ENCODE measurements at regions not wholly inside any gene's neighbourhood (a gene's known extent, or its start where the extent isn't known, plus 50 kb on each side); places are given as distances from the start of the nearest gene placed in this dataset.

- TF ChIP-seq CTCF (IDR thresholded peaks at IDR 0.05) (no peak), EP300 (IDR thresholded peaks at IDR 0.05) (no peak), POLR2AphosphoS5 (IDR thresholded peaks at IDR 0.05) (no peak), POLR2A (IDR thresholded peaks at IDR 0.05) (no peak)
Observed at GRCh38 chr9:134550584-134550983, 91.0 kb upstream of the COL5A1 start.
